Uterus (tissue), 3 donors: ENCODE measurements at regions not wholly inside any gene's neighbourhood (a gene's known extent, or its start where the extent isn't known, plus 50 kb on each side); places are given as distances from the start of the nearest gene placed in this dataset.
"Not testable (repeated sequence)": the region's sequence is repeated elsewhere in the genome, so short reads cannot be mapped to it uniquely, and the experiment has no call there.

Source experiments
- DNase-seq, 2 donors: peaks; one replicate each; pipeline ENCODE4 v3.0.0-alpha.2; 2019 to 2020
- H3K27ac ChIP-seq, 2 donors: fragments of 200-600 bp; sonication (generic); 1 replicate in 1 of 2; 2 replicates in 1 of 2; pipeline ENCODE4 v1.5.1; 2016 to 2018
- H3K27me3 ChIP-seq, 2 donors: fragments of 200-600 bp; sonication (generic); one replicate each; pipeline ENCODE4 v1.5.1; 2018 to 2019; ENCODE audit warnings: control low read depth in 1 of 2
- H3K36me3 ChIP-seq, 2 donors: fragments of 200-600 bp; sonication (generic); one replicate each; pipeline ENCODE4 v1.5.1; 2019; ENCODE audit warnings: control low read depth in 1 of 2
- H3K4me1 ChIP-seq, 2 donors: fragments of 200-600 bp; sonication (generic); one replicate each; pipeline ENCODE4 v1.5.1; 2018 to 2019; ENCODE audit warnings: control low read depth in 1 of 2
- H3K4me3 ChIP-seq, 2 donors: fragments of 200-600 bp; sonication (generic); 1 replicate in 1 of 2; 2 replicates in 1 of 2; pipeline ENCODE4 v1.5.1; 2018 to 2019; ENCODE audit warnings: mild to moderate bottlenecking in 1 of 2
- H3K9me3 ChIP-seq, 2 donors: fragments of 200-600 bp; sonication (generic); one replicate each; pipeline ENCODE4 v1.5.1; 2019; ENCODE audit warnings: control low read depth in 1 of 2
- CTCF ChIP-seq, 4 experiments: fragments of 200-600 bp in 2 of 4; fragments of 450-650 bp in 2 of 4; sonication (generic) in 2 of 4; IDR thresholded peaks; one replicate each; pipeline ENCODE4 v1.5.1; 2016 to 2019; ENCODE audit warnings: antibody characterized with exemption in 4 of 4, mild to moderate bottlenecking in 2 of 4, moderate library complexity in 1 of 4
- POLR2A ChIP-seq, 2 donors: fragments of 450-650 bp; IDR thresholded peaks; one replicate each; pipeline ENCODE4 v1.6.1; 2016; ENCODE audit warnings: antibody characterized with exemption in 2 of 2, mild to moderate bottlenecking in 1 of 2, moderate library complexity in 1 of 2
- intact Hi-C: fragments of 100-400 bp; cut with DNase I; formaldehyde crosslinking; loops from one replicate; pipeline ENCODE4 v1.15.1; 2023; ENCODE audit warnings: low total_unique reads
- donor health status: DM: yes; HTN: yes; CAD: no.

GRCh38 chr21:9697751-9698150 lies 823.6 kb upstream of the TPTE start:
- H3K36me3 ChIP-seq, intact Hi-C loops, H3K4me3 ChIP-seq, H3K4me1 ChIP-seq, H3K27me3 ChIP-seq, H3K9me3 ChIP-seq, H3K27ac ChIP-seq, DNase-seq: not testable (repeated sequence)

- H3K4me3 ChIP-seq, H3K36me3 ChIP-seq, H3K27me3 ChIP-seq, H3K27ac ChIP-seq, H3K9me3 ChIP-seq, H3K4me1 ChIP-seq, intact Hi-C loops, DNase-seq: not testable (repeated sequence)
These were observed 816.4 kb upstream of the TPTE start for GRCh38 chr21:9705016-9705415.

GRCh38 chr21:9705455-9705854 lies 815.9 kb upstream of the TPTE start:
- DNase-seq, H3K4me1 ChIP-seq, H3K9me3 ChIP-seq, intact Hi-C loops, H3K4me3 ChIP-seq, H3K36me3 ChIP-seq, H3K27ac ChIP-seq, H3K27me3 ChIP-seq: not testable (repeated sequence)

- DNase-seq, H3K27ac ChIP-seq, H3K9me3 ChIP-seq, H3K4me1 ChIP-seq, H3K36me3 ChIP-seq, H3K27me3 ChIP-seq, H3K4me3 ChIP-seq, intact Hi-C loops: not testable (repeated sequence)
These were observed 796.8 kb upstream of the TPTE start for GRCh38 chr21:9724542-9724941.

- H3K27ac ChIP-seq, H3K27me3 ChIP-seq, intact Hi-C loops, H3K4me1 ChIP-seq, DNase-seq, H3K36me3 ChIP-seq, H3K9me3 ChIP-seq, H3K4me3 ChIP-seq: not testable (repeated sequence)
These were observed 794.2 kb upstream of the TPTE start for GRCh38 chr21:9727187-9727586.

- intact Hi-C loops, DNase-seq, H3K4me1 ChIP-seq, H3K9me3 ChIP-seq, H3K4me3 ChIP-seq, H3K27me3 ChIP-seq, H3K27ac ChIP-seq, H3K36me3 ChIP-seq: not testable (repeated sequence)
These were observed 793.0 kb upstream of the TPTE start for GRCh38 chr21:9728219-9728992.

GRCh38 chr21:9730866-9731265 lies 790.5 kb upstream of the TPTE start:
- no peak for DNase-seq
- Histone ChIP-seq H3K4me1 (no peaks in the 10 kb centered on the region), H3K27me3 (no peaks in the 10 kb centered on the region), H3K4me3 (no peak overlapping the region), H3K9me3 (no peaks in the 10 kb centered on the region), H3K36me3 (no peaks in the 10 kb centered on the region), H3K27ac (no peak overlapping the region)
- intact Hi-C loops, result no loop called here
- TF ChIP-seq POLR2A (IDR thresholded peaks at IDR 0.05), result no peak
- no peak for TF ChIP-seq CTCF (IDR thresholded peaks at IDR 0.05)

- DNase-seq, H3K4me3 ChIP-seq, H3K36me3 ChIP-seq, H3K4me1 ChIP-seq, H3K27ac ChIP-seq, H3K9me3 ChIP-seq, intact Hi-C loops, H3K27me3 ChIP-seq: not testable (repeated sequence)
These were observed 790.1 kb upstream of the TPTE start for GRCh38 chr21:9731317-9731716.

- H3K9me3 ChIP-seq, H3K4me3 ChIP-seq, intact Hi-C loops, H3K36me3 ChIP-seq, H3K27me3 ChIP-seq, DNase-seq, H3K4me1 ChIP-seq, H3K27ac ChIP-seq: not testable (repeated sequence)
These were observed 788.8 kb upstream of the TPTE start for GRCh38 chr21:9732605-9733004.

- H3K9me3 ChIP-seq, H3K4me3 ChIP-seq, H3K36me3 ChIP-seq, H3K27me3 ChIP-seq, H3K27ac ChIP-seq, intact Hi-C loops, DNase-seq, H3K4me1 ChIP-seq: not testable (repeated sequence)
These were observed 787.4 kb upstream of the TPTE start for GRCh38 chr21:9733761-9734558.
